OCI-LY1 (cell line): ENCODE measurements at regions not wholly inside any gene's neighbourhood (a gene's known extent, or its start where the extent isn't known, plus 50 kb on each side); places are given as distances from the start of the nearest gene placed in this dataset.

Source experiments
- H2AFZ ChIP-seq: fragments of 200-600 bp; sonication (generic), shearing (Covaris generic); 2 replicates; pipeline ENCODE4 v1.6.0; 2014; ENCODE audit warnings: antibody characterized with exemption, mild to moderate bottlenecking, low read length
- H3F3A ChIP-seq: fragments of 200-600 bp; sonication (generic), shearing (Covaris generic); 2 replicates; pipeline ENCODE4 v1.6.0; 2014; ENCODE audit warnings: mild to moderate bottlenecking, antibody characterized with exemption, low read length, moderate library complexity; ENCODE audit not compliant: insufficient read depth
- H3K27ac ChIP-seq: fragments of 200-600 bp; sonication (generic); 2 replicates; pipeline ENCODE4 v1.5.1; 2014; ENCODE audit warnings: low read length, mixed run types, mild to moderate bottlenecking, low read depth; ENCODE audit not compliant: poor library complexity, severe bottlenecking
- H3K27me3 ChIP-seq: fragments of 200-600 bp; sonication (generic); 2 replicates; pipeline ENCODE4 v1.6.0; 2014; ENCODE audit warnings: antibody characterized with exemption, mild to moderate bottlenecking, low read length, moderate library complexity; ENCODE audit not compliant: insufficient read depth
- H3K36me3 ChIP-seq: fragments of 200-600 bp; sonication (generic); 2 replicates; pipeline ENCODE4 v1.6.1; 2014; ENCODE audit warnings: mild to moderate bottlenecking, antibody characterized with exemption, low read length, moderate library complexity, mixed read lengths; ENCODE audit not compliant: insufficient read depth
- H3K4me1 ChIP-seq: fragments of 200-600 bp; sonication (generic); 2 replicates; pipeline ENCODE4 v1.5.1; 2014; ENCODE audit warnings: mild to moderate bottlenecking, low read length, moderate library complexity; ENCODE audit not compliant: insufficient read depth, severe bottlenecking
- H3K4me2 ChIP-seq: fragments of 200-600 bp; sonication (generic), shearing (Covaris generic); 2 replicates; pipeline ENCODE4 v1.6.1; 2014; ENCODE audit warnings: low read length
- H3K4me3 ChIP-seq: fragments of 200-600 bp; sonication (generic); 2 replicates; pipeline ENCODE4 v1.5.1; 2014; ENCODE audit warnings: low read length, low read depth, mild to moderate bottlenecking, mixed read lengths; ENCODE audit not compliant: poor library complexity, severe bottlenecking
- H3K79me2 ChIP-seq: fragments of 200-600 bp; shearing (Covaris generic); 2 replicates; pipeline ENCODE4 v1.6.1; 2016; ENCODE audit warnings: mixed run types, low read length, mixed read lengths; ENCODE audit not compliant: insufficient read depth
- H3K9ac ChIP-seq: fragments of 200-600 bp; sonication (generic), shearing (Covaris generic); 2 replicates; pipeline ENCODE4 v1.6.1; 2014; ENCODE audit warnings: mild to moderate bottlenecking, low read length, mixed read lengths
- H3K9me2 ChIP-seq: fragments of 200-600 bp; sonication (generic), shearing (Covaris generic); 2 replicates; pipeline ENCODE4 v1.6.1; 2014; ENCODE audit warnings: low read depth, mild to moderate bottlenecking, low read length, mixed read lengths
- H3K9me3 ChIP-seq: fragments of 200-600 bp; shearing (Covaris generic); 2 replicates; pipeline ENCODE4 v1.6.1; 2014; ENCODE audit warnings: low read length, mixed read lengths
- H4K20me1 ChIP-seq: fragments of 200-600 bp; sonication (generic), shearing (Covaris generic); 2 replicates; pipeline ENCODE4 v1.6.0; 2016; ENCODE audit warnings: mild to moderate bottlenecking, low read length; ENCODE audit not compliant: insufficient read depth
- CTCF ChIP-seq: fragments of 200-600 bp; sonication (generic), shearing (Covaris generic); IDR thresholded peaks from 2 replicates; pipeline ENCODE4 v1.5.1; 2017; ENCODE audit warnings: mild to moderate bottlenecking, antibody characterized with exemption, low read length, moderate library complexity, mixed read lengths
- EZH2 ChIP-seq: fragments of 200-600 bp; sonication (generic), shearing (Covaris generic); IDR thresholded peaks from 2 replicates; pipeline ENCODE4 v1.8.0; 2017; ENCODE audit warnings: borderline replicate concordance, mixed run types, mild to moderate bottlenecking, antibody characterized with exemption, low read length, moderate library complexity, mixed read lengths

- Histone ChIP-seq H4K20me1 (no peaks in the 10 kb centered on the region), H3K4me3 (no peak overlapping the region), H3K4me2 (no peak overlapping the region), H3K9ac (no peak overlapping the region), H3F3A (no peaks in the 10 kb centered on the region), H3K27ac (no peak overlapping the region), H3K79me2 (no peaks in the 10 kb centered on the region), H3K9me3 (no peaks in the 10 kb centered on the region), H3K9me2 (no peaks in the 10 kb centered on the region), H3K36me3 (no peaks in the 10 kb centered on the region), H2AFZ (no peak overlapping the region), H3K4me1 (no peaks in the 10 kb centered on the region), H3K27me3 (no peaks in the 10 kb centered on the region)
- no peak for TF ChIP-seq CTCF
- TF ChIP-seq EZH2 = no peak
These were observed 293.1 kb upstream of the CDH6 start for GRCh38 chr5:30900367-30900766.

GRCh38 chr5:30894811-30895210 is 298.7 kb upstream of the CDH6 start:
- Histone ChIP-seq H3F3A (no peaks in the 10 kb centered on the region), H3K4me3 (no peak overlapping the region)

DNA sequence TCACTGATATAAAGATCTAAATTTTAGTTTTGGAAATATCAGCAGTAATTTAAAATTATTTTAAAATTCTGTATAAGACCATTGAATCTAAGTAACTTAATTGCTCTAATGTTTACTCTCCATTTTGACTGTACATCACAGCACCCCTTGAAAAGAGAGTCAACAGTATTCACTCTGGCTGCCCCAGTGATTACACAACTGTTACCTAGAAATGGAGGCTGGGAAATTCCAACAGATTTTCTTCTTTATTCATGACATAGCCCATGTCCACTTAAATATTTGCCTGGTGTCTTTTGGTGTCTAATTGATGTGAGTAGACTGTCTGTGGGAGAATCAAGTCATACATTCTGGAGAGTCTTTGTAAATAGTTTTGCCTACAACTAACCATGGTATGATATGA is 301.8 kb upstream of the CDH6 start:
- no peaks in the 10 kb centered on the region for H3K79me2 ChIP-seq
- H3K9me2 ChIP-seq = no peaks in the 10 kb centered on the region
- H2AFZ ChIP-seq = no peak overlapping the region
- H4K20me1 ChIP-seq = no peaks in the 10 kb centered on the region
- no peak overlapping the region for H3K4me3 ChIP-seq
- H3K4me1 ChIP-seq = no peaks in the 10 kb centered on the region
- H3K27me3 ChIP-seq = no peaks in the 10 kb centered on the region
- TF ChIP-seq CTCF (no peak), EZH2 (no peak)
- H3K4me2 ChIP-seq = no peak overlapping the region
- no peak overlapping the region for H3K27ac ChIP-seq
- no peaks in the 10 kb centered on the region for H3F3A ChIP-seq
- H3K9me3 ChIP-seq = no peaks in the 10 kb centered on the region
- no peak overlapping the region for H3K9ac ChIP-seq
- H3K36me3 ChIP-seq = no peaks in the 10 kb centered on the region

More at GRCh38 chr5:30894811-30895210, 298.7 kb upstream of the CDH6 start:
- Histone ChIP-seq H3K4me2 (no peak overlapping the region), H3K27ac (no peak overlapping the region), H3K79me2 (no peaks in the 10 kb centered on the region), H3K4me1 (no peaks in the 10 kb centered on the region), H2AFZ (no peak overlapping the region), H3K9ac (no peak overlapping the region), H4K20me1 (no peaks in the 10 kb centered on the region), H3K27me3 (no peaks in the 10 kb centered on the region), H3K36me3 (no peaks in the 10 kb centered on the region), H3K9me3 (no peaks in the 10 kb centered on the region), H3K9me2 (no peaks in the 10 kb centered on the region)
- TF ChIP-seq EZH2 = no peak

- H3K36me3 ChIP-seq = no peaks in the 10 kb centered on the region
- no peaks in the 10 kb centered on the region for H3K79me2 ChIP-seq
- no peaks in the 10 kb centered on the region for H3K9me3 ChIP-seq
- H2AFZ ChIP-seq = no peak overlapping the region
- no peak overlapping the region for H3K9ac ChIP-seq
- no peak overlapping the region for H3K4me2 ChIP-seq
- H3K27ac ChIP-seq = no peak overlapping the region
- no peaks in the 10 kb centered on the region for H4K20me1 ChIP-seq
- no peak overlapping the region for H3K4me3 ChIP-seq
- TF ChIP-seq EZH2 (no peak), CTCF (no peak)
- H3K27me3 ChIP-seq = no peaks in the 10 kb centered on the region
- no peaks in the 10 kb centered on the region for H3K9me2 ChIP-seq
- H3K4me1 ChIP-seq = no peaks in the 10 kb centered on the region
- no peaks in the 10 kb centered on the region for H3F3A ChIP-seq
These were observed 303.1 kb upstream of the CDH6 start for GRCh38 chr5:30890377-30890776.
